PFSK-1 (cell line): ENCODE measurements at regions not wholly inside any gene's neighbourhood (a gene's known extent, or its start where the extent isn't known, plus 50 kb on each side); places are given as distances from the start of the nearest gene placed in this dataset.

ENCODE experiments used
- FOXP2 ChIP-seq: optimal IDR thresholded peaks from 2 replicates; pipeline ENCODE3; 2011; ENCODE audit warnings: borderline replicate concordance, control low read depth, inconsistent platforms; ENCODE audit not compliant: insufficient read depth; ENCODE audit errors: extremely low read length, extremely low read depth
- POLR2AphosphoS5 ChIP-seq: IDR thresholded peaks from 2 replicates; pipeline ENCODE4 v1.6.1; 2012; ENCODE audit warnings: low read depth, mild to moderate bottlenecking, control low read depth, low read length, moderate library complexity
- SIN3A ChIP-seq: IDR thresholded peaks from 2 replicates; pipeline ENCODE4 v1.6.1; 2012; ENCODE audit warnings: mild to moderate bottlenecking, low read length, moderate library complexity, borderline replicate concordance; ENCODE audit not compliant: insufficient read depth
- TAF1 ChIP-seq: IDR thresholded peaks from 2 replicates; pipeline ENCODE4 v1.6.1; 2012; ENCODE audit warnings: low read length, control low read depth, borderline replicate concordance; ENCODE audit not compliant: insufficient read depth
- TF ChIP-seq, protein P1 (sequence below), 2 experiments: IDR thresholded peaks; 2 replicates each; pipeline versions ENCODE4 v1.6.1 to v1.8.0; 2011 to 2012; ENCODE audit warnings: low read depth in 2 of 2, low read length in 2 of 2, control low read depth in 1 of 2, inconsistent platforms in 1 of 2, mild to moderate bottlenecking in 1 of 2, moderate library complexity in 1 of 2; ENCODE audit not compliant: insufficient read depth in 1 of 2

- TF ChIP-seq FOXP2 (no peak), SIN3A (no peak), POLR2AphosphoS5 (no peak), TAF1 (no peak)
- TF ChIP-seq, protein P1, sequence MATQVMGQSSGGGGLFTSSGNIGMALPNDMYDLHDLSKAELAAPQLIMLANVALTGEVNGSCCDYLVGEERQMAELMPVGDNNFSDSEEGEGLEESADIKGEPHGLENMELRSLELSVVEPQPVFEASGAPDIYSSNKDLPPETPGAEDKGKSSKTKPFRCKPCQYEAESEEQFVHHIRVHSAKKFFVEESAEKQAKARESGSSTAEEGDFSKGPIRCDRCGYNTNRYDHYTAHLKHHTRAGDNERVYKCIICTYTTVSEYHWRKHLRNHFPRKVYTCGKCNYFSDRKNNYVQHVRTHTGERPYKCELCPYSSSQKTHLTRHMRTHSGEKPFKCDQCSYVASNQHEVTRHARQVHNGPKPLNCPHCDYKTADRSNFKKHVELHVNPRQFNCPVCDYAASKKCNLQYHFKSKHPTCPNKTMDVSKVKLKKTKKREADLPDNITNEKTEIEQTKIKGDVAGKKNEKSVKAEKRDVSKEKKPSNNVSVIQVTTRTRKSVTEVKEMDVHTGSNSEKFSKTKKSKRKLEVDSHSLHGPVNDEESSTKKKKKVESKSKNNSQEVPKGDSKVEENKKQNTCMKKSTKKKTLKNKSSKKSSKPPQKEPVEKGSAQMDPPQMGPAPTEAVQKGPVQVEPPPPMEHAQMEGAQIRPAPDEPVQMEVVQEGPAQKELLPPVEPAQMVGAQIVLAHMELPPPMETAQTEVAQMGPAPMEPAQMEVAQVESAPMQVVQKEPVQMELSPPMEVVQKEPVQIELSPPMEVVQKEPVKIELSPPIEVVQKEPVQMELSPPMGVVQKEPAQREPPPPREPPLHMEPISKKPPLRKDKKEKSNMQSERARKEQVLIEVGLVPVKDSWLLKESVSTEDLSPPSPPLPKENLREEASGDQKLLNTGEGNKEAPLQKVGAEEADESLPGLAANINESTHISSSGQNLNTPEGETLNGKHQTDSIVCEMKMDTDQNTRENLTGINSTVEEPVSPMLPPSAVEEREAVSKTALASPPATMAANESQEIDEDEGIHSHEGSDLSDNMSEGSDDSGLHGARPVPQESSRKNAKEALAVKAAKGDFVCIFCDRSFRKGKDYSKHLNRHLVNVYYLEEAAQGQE (IDR thresholded peaks at IDR 0.05; ENCODE audit: insufficient read depth in 1 of 2, low read depth in 2 of 2, low read length in 2 of 2): no peak
These were observed 287.9 kb upstream of the MTNR1B start for GRCh38 chr11:92681586-92681985.

DNA sequence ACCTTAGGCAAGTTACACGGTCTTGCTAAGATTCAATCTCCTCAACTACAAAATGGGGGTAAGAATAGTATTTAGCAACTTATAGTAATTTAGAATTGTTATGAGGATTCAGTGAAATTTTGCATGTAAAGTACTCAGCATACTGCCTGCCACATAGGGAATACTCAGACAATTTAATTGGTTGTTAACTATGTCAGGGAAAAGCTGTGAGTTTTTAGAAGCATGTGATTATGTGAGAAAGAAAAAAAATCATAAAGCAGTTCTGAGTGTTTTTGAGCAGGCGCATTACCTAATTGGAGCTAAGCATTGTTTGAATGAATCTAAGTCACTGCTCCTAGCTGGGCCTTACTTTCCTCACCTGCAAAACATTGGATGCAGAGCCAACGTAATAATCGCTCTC lies 287.3 kb upstream of the MTNR1B start:
- TF ChIP-seq FOXP2 (no peak), TAF1 (no peak), SIN3A (no peak), POLR2AphosphoS5 (no peak)
- TF ChIP-seq, protein P1 (IDR thresholded peaks at IDR 0.05; ENCODE audit: insufficient read depth in 1 of 2, low read depth in 2 of 2, low read length in 2 of 2): no peak

- TF ChIP-seq, protein P1 (IDR thresholded peaks at IDR 0.05; ENCODE audit: insufficient read depth in 1 of 2, low read depth in 2 of 2, low read length in 2 of 2): no peak
- TF ChIP-seq TAF1 (no peak), POLR2AphosphoS5 (no peak), FOXP2 (no peak), SIN3A (no peak)
These were observed 286.5 kb upstream of the MTNR1B start for GRCh38 chr11:92682952-92683351.

DNA sequence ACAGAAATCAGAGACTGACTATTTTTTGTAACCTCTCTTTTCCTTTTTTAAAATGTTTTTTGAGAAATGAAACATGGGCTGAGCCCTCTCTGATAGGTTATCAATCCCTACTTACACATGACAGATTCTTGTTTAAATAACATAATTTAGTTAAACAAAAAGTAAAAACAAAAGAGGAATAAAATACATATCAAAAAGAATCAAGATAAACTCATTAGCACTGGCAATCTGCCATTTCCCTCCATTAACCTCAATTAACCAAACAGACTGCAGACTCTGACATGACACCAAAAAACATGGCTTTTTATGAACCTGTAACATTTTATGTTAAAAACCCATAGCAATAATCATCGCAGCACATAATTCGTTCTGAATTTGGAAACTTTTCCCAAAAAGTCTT lies 284.4 kb upstream of the MTNR1B start:
- TF ChIP-seq SIN3A: no peak
- TF ChIP-seq, protein P1 (IDR thresholded peaks at IDR 0.05; ENCODE audit: insufficient read depth in 1 of 2, low read depth in 2 of 2, low read length in 2 of 2): no peak
- TF ChIP-seq POLR2AphosphoS5: no peak
- no peak for TF ChIP-seq TAF1
- TF ChIP-seq FOXP2: no peak

DNA sequence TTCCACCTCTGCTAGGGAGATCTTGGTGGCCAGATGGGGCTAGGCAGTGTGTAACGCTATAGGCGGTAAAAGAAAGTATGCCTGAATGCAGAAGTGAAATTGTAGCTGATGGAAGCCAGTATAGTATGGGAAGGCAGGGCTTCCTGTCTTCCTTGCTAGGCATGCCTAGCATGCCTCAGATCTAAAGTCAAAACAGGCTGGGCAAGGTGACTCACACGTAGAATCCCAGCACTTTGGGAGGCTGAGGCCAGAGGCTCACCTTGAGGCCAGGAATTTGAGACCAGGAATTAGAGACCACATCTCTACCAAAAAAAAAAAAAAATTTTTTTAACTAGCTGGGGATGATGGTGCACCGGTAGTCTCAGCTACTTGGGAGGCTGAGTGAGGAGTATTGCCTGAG lies 281.7 kb upstream of the MTNR1B start:
- TF ChIP-seq POLR2AphosphoS5 (no peak), SIN3A (no peak), FOXP2 (no peak), TAF1 (no peak)
- TF ChIP-seq, protein P1 (IDR thresholded peaks at IDR 0.05; ENCODE audit: insufficient read depth in 1 of 2, low read depth in 2 of 2, low read length in 2 of 2): no peak
